Stomach (tissue), 8 donors: ENCODE measurements at regions not wholly inside any gene's neighbourhood (a gene's known extent, or its start where the extent isn't known, plus 50 kb on each side); places are given as distances from the start of the nearest gene placed in this dataset.

Experiments
- DNase-seq, 2 donors: peaks; one replicate each; pipeline versions ENCODE4 v3.0.0 to v3.0.0-alpha.2; 2013 to 2019
- H3K27ac ChIP-seq, 5 donors: fragments of 200-600 bp in 4 of 5; sonication (generic) in 4 of 5; one replicate each; pipeline ENCODE4 v1.5.1; 2013 to 2019; ENCODE audit warnings: mild to moderate bottlenecking in 1 of 5, moderate library complexity in 1 of 5
- H3K27me3 ChIP-seq, 3 donors: fragments of 200-600 bp; sonication (generic); one replicate each; pipeline ENCODE4 v1.5.1; 2017 to 2019; ENCODE audit warnings: mixed run types in 1 of 3
- H3K36me3 ChIP-seq, 4 donors: fragments of 200-600 bp; sonication (generic); 1 replicate in 3 of 4; 2 replicates in 1 of 4; pipeline ENCODE4 v1.5.1; 2016 to 2019
- H3K4me1 ChIP-seq, 4 donors: fragments of 200-600 bp; sonication (generic); one replicate each; pipeline ENCODE4 v1.5.1; 2016 to 2019
- H3K4me3 ChIP-seq, 4 donors: fragments of 200-600 bp; sonication (generic) in 3 of 4; one replicate each; pipeline ENCODE4 v1.5.1; 2016 to 2019; ENCODE audit warnings: mild to moderate bottlenecking in 1 of 4
- H3K9me3 ChIP-seq, 4 donors: fragments of 200-600 bp; sonication (generic); one replicate each; pipeline ENCODE4 v1.5.1; 2016 to 2019
- CTCF ChIP-seq, 7 experiments: fragments of 450-650 bp in 4 of 7; fragments of 200-600 bp in 3 of 7; sonication (generic) in 3 of 7; IDR thresholded peaks; one replicate each; pipeline ENCODE4 v1.5.1; 2016 to 2019; ENCODE audit warnings: antibody characterized with exemption in 7 of 7, control low read depth in 2 of 7, mild to moderate bottlenecking in 1 of 7
- EP300 ChIP-seq: sonication (generic); formaldehyde crosslinking; IDR thresholded peaks from one replicate; pipeline ENCODE4 v1.6.1; 2017; ENCODE audit warnings: antibody characterized with exemption
- POLR2A ChIP-seq, 4 donors: fragments of 450-650 bp; IDR thresholded peaks; one replicate each; pipeline ENCODE4 v1.6.1; 2016; ENCODE audit warnings: antibody characterized with exemption in 4 of 4, control low read depth in 2 of 4, mild to moderate bottlenecking in 1 of 4, moderate library complexity in 1 of 4
- POLR2AphosphoS5 ChIP-seq, 3 donors: sonication (generic); formaldehyde crosslinking; IDR thresholded peaks; one replicate each; pipeline ENCODE4 v1.6.1; 2016; ENCODE audit warnings: antibody characterized with exemption in 3 of 3
- WGBS, 5 donors: extraction: QIAGEN DNeasy Blood & Tissue Kit in 3 of 5; methylation state at CpG; one replicate each; pipeline versions ENCODE4 v1.1.5 to v1.1.7; 2013 to 2018; 5-methylcytosine and 5-hydroxymethylcytosine counted together
- intact Hi-C: fragments of 100-400 bp; cut with DNase I; formaldehyde crosslinking; loops from one replicate; pipeline ENCODE4 v1.15.1; 2023; ENCODE audit warnings: low total_unique reads
- donor health status: healthy with polysubstance abuse.
- donor health status: Bipolar disorder and iron deficiency.
- donor health status: healthy.

DNA sequence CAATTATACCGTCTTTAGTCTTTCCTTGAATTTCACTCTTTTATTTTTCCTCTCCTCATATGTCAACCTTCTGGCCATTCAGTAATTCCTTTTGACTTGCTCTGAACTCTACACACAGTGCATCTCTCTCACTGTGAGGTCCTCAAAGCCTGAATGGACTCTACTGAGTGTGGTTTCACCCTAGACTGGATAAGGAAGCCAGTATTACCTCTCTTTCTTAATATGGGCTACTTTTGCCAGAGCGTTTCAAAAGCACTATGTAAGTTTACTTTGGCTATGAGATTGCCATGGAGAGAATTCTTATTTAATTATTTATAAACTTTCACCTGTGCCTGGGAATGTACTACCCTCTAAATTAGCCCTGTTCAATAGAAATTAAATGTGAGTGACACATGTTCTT lies 343.5 kb upstream of the DDHD1 start:
- H3K9me3 ChIP-seq: no peaks in the 10 kb centered on the region
- no peaks in the 10 kb centered on the region for H3K36me3 ChIP-seq
- WGBS, 5 donors: 62 to 83% (median 72%) methylated on average over 2 of the region's 2 CpGs
- no peak for DNase-seq
- H3K27ac ChIP-seq: no peak overlapping the region
- H3K4me3 ChIP-seq: no peak overlapping the region
- intact Hi-C loops: no loop called here
- H3K27me3 ChIP-seq: no peaks in the 10 kb centered on the region
- TF ChIP-seq EP300 (no peak), POLR2A (IDR thresholded peaks at IDR 0.05) (no peak), POLR2AphosphoS5 (IDR thresholded peaks at IDR 0.05) (no peak), CTCF (IDR thresholded peaks at IDR 0.05) (no peak)
- peaks cover 0 to 18% (median 8%) of the 10 kb centered on the region in 4 donors for H3K4me1 ChIP-seq

DNA sequence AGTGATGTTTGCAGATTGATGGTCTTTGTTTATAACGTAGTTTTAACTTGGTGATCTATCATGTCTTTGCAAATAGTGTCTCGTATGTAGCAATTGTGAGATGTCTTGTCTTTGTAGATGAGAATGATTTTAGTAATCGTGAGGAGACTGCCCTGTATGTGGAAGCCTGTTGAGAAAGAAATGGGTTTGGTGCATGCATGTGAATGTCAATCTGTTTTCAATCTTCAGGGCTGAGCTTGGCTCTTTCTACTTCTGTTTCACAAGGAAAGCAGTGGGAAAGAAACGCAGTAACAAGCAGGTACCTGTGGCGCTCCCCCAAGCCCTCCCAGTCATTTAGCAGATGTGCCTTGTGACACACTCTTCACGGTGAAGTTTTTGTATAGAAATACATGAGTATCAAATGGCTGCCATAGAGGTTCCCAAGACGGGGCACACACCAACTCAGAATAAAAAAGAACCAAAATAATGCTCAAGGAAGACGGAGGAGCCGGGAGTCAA lies 342.8 kb upstream of the DDHD1 start:
- TF ChIP-seq POLR2A (IDR thresholded peaks at IDR 0.05) (no peak), EP300 (no peak)
- no peaks in the 10 kb centered on the region for H3K9me3 ChIP-seq
- no peak overlapping the region for H3K27ac ChIP-seq
- no peaks in the 10 kb centered on the region for H3K36me3 ChIP-seq
- H3K4me3 ChIP-seq: no peak overlapping the region
- H3K27me3 ChIP-seq: no peaks in the 10 kb centered on the region
- peaks cover 0 to 17% (median 8%) of the 10 kb centered on the region in 4 donors for H3K4me1 ChIP-seq
- DNase-seq: no peak
- 89 to 93% (median 90%) methylated on average over 9 of the region's 9 CpGs for WGBS, 5 donors
- intact Hi-C loops: no loop called here

DNA sequence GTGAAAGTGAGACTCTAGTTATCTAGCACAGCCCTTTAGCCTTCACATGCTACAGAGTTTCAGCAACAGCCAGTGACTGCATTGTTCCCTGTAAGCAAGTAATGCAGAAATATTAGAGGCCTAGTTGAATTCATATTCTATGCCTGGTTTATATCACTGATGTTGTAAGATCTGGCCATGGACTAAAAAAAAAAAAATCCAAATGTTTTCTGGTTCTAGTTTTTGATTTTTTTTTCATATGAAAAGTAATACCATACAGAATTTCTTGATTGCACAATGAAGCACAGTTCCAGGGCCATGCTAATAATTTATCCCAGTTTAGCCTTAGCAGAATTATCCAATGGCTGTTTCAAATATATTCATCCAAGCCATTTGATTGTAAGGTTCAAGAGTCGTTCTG lies 341.5 kb upstream of the DDHD1 start:
- 64 to 84% (median 79%) methylated on average over 1 of the region's 1 CpG for WGBS, 5 donors
- no peaks in the 10 kb centered on the region for H3K36me3 ChIP-seq
- peaks cover 0 to 17% (median 8%) of the 10 kb centered on the region in 4 donors for H3K4me1 ChIP-seq
- DNase-seq: no peak
- intact Hi-C loops: no loop called here
- H3K4me3 ChIP-seq: no peak overlapping the region
- TF ChIP-seq POLR2AphosphoS5 (IDR thresholded peaks at IDR 0.05) (no peak), CTCF (IDR thresholded peaks at IDR 0.05) (no peak), EP300 (no peak), POLR2A (IDR thresholded peaks at IDR 0.05) (no peak)
- no peak overlapping the region for H3K27ac ChIP-seq
- H3K27me3 ChIP-seq: no peaks in the 10 kb centered on the region
- no peaks in the 10 kb centered on the region for H3K9me3 ChIP-seq

DNA sequence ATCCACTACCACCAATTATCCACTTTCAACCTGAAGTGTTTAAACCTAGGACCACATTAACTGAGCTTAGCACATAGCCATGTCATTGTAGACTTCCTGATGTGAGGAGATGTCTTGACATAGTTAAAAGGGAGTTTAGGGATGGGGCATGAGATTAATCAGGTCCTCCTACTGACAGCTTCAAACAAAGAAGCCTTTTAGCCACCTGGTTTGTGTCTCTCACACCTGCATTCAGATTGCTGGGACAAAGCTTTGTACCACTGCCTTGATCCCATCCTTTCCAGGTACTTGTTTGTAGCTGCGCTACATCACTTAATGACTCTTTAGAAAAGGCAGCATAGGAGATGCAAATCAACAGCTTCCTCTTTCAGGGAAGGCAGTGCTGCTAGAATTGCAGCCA lies 340.7 kb upstream of the DDHD1 start:
- DNase-seq: no peak
- Histone ChIP-seq H3K27ac (no peak overlapping the region), H3K4me1 (peaks cover 0 to 17% (median 8%) of the 10 kb centered on the region in 4 donors), H3K9me3 (no peaks in the 10 kb centered on the region), H3K36me3 (no peaks in the 10 kb centered on the region), H3K4me3 (no peak overlapping the region), H3K27me3 (no peaks in the 10 kb centered on the region)
- intact Hi-C loops: no loop called here
- 92 to 97% (median 95%) methylated on average over 1 of the region's 1 CpG for WGBS, 5 donors
- TF ChIP-seq POLR2AphosphoS5 (IDR thresholded peaks at IDR 0.05): no peak
- TF ChIP-seq POLR2A (IDR thresholded peaks at IDR 0.05): no peak
- no peak for TF ChIP-seq EP300
- no peak for TF ChIP-seq CTCF (IDR thresholded peaks at IDR 0.05)

- no peaks in the 10 kb centered on the region for H3K27me3 ChIP-seq
- H3K4me3 ChIP-seq: no peak overlapping the region
- WGBS, 5 donors: 69 to 81% (median 78%) methylated on average over 2 of the region's 2 CpGs
- intact Hi-C loops: no loop called here
- H3K4me1 ChIP-seq: peaks cover 0 to 17% (median 8%) of the 10 kb centered on the region in 4 donors
- H3K27ac ChIP-seq: no peak overlapping the region
- no peak for DNase-seq
- H3K9me3 ChIP-seq: no peaks in the 10 kb centered on the region
- H3K36me3 ChIP-seq: no peaks in the 10 kb centered on the region
- no peak for TF ChIP-seq EP300
- TF ChIP-seq POLR2AphosphoS5 (IDR thresholded peaks at IDR 0.05): no peak
- TF ChIP-seq POLR2A (IDR thresholded peaks at IDR 0.05): no peak
- no peak for TF ChIP-seq CTCF (IDR thresholded peaks at IDR 0.05)
Observed at GRCh38 chr14:53493320-53493719, 340.2 kb upstream of the DDHD1 start.
